ENCODE measurements at regions not wholly inside any gene's neighbourhood (a gene's known extent, or its start where the extent isn't known, plus 50 kb on each side); places are given as distances from the start of the nearest gene placed in this dataset.

DNA sequence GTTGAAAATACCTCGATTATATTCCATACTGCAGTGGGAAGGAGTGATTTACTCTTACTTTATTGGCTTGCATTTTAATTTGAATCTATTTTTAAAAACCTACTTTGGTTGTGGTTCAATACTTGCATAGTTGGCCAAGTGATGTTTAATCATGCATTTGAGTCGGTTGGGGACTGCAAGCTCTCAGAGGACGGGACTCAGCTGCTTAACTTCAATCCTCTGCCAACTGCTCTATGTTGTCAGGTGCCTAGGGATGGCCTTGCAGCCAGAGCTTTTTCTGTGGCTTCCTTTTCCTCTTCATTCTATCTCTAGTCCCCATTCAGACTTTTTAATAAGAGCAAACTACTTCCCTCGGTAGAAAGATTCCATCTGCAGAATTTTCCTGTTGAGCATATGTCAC, 53.4 kb upstream of the KRR1 start:
- Histone ChIP-seq H3K27me3 (no peaks in the 10 kb centered on the region), H3K36me3 (no peaks in the 10 kb centered on the region), H3K27ac (no peak overlapping the region), H3K4me3 (no peak overlapping the region), H3K4me1 (no peaks in the 10 kb centered on the region), H3K9ac (ENCODE audit: low read depth in 2 of 2, low read length in 2 of 2) (no peak overlapping the region), H3K9me3 (no peaks in the 10 kb centered on the region)
- DNase-seq: no peak
- TF ChIP-seq, protein P1, sequence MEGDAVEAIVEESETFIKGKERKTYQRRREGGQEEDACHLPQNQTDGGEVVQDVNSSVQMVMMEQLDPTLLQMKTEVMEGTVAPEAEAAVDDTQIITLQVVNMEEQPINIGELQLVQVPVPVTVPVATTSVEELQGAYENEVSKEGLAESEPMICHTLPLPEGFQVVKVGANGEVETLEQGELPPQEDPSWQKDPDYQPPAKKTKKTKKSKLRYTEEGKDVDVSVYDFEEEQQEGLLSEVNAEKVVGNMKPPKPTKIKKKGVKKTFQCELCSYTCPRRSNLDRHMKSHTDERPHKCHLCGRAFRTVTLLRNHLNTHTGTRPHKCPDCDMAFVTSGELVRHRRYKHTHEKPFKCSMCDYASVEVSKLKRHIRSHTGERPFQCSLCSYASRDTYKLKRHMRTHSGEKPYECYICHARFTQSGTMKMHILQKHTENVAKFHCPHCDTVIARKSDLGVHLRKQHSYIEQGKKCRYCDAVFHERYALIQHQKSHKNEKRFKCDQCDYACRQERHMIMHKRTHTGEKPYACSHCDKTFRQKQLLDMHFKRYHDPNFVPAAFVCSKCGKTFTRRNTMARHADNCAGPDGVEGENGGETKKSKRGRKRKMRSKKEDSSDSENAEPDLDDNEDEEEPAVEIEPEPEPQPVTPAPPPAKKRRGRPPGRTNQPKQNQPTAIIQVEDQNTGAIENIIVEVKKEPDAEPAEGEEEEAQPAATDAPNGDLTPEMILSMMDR (IDR thresholded peaks at IDR 0.05): no peak
- intact Hi-C loops (cut with DNase I): no loop called here

DNA sequence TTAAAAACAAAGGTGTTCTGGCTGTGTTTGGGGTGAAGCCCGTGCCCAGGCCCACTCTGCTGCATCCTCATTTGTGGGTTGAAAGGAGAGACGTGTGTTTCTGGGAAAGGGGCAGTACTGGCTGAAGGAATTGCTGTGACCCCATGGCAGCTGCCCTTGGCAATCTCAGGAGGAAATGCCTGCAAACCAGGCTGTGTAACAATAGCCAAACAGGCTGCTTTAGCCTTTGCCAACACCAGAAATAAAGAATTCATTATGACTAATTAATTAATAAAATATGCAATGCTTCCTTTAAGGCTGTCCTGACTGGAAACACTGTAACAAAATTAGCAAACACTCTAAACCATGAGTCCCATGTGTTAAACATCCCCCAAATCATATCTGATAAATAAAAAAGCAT, 53.0 kb upstream of the KRR1 start:
- Histone ChIP-seq H3K4me3 (no peak overlapping the region), H3K27ac (no peak overlapping the region), H3K4me1 (no peaks in the 10 kb centered on the region), H3K9me3 (no peaks in the 10 kb centered on the region), H3K36me3 (no peaks in the 10 kb centered on the region), H3K27me3 (no peaks in the 10 kb centered on the region), H3K9ac (ENCODE audit: low read depth in 2 of 2, low read length in 2 of 2) (no peak overlapping the region)
- DNase-seq: no peak
- TF ChIP-seq, protein P1 (IDR thresholded peaks at IDR 0.05): no peak
- intact Hi-C loops (cut with DNase I): no loop called here

DNA sequence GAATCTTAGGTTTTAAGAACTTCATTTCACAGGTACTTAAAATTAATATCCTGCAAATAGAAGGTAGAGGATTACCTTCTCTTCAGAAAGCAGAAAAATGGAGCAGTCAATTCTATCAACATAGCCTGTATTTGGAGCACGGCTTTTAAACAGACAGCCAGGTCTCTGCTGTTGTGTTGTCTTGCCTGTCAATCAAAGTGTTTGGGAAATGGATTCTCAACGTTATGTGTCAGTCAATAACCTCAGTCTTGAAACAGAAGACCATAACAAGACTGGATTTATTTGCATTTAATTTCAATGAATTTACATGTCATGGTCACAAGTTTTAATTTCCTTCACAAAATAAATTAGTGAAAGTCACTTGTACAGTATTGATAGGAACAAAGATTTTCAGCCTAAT, 51.9 kb upstream of the KRR1 start:
- no peak for DNase-seq
- Histone ChIP-seq H3K27me3 (no peaks in the 10 kb centered on the region), H3K9me3 (no peaks in the 10 kb centered on the region), H3K36me3 (no peaks in the 10 kb centered on the region), H3K4me3 (no peak overlapping the region), H3K27ac (no peak overlapping the region), H3K4me1 (no peaks in the 10 kb centered on the region), H3K9ac (ENCODE audit: low read depth in 2 of 2, low read length in 2 of 2) (no peak overlapping the region)
- TF ChIP-seq, protein P1 (IDR thresholded peaks at IDR 0.05): no peak
- intact Hi-C loops (cut with DNase I): no loop called here

DNA sequence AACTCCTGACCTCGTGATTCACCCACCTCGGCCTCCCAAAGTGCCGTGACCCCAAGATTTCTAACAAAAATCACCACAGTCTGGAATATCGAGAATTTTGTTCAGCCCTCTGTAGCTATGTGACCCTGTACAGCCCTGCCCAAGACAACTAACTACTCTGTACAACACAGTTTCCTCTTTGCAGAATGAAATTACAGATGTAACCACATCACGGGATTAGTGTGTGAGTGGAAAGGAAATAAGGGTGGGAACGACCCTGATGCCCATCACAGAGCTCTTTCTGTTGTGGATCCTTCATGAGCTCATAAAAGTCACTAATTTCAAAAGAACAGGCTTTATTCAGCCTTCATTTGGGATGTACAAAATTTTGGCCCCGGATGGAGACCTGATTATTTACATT, 50.5 kb upstream of the KRR1 start:
- H3K27me3 ChIP-seq: no peaks in the 10 kb centered on the region
- no peaks in the 10 kb centered on the region for H3K36me3 ChIP-seq
- no peak overlapping the region for H3K4me3 ChIP-seq
- no peak for DNase-seq
- intact Hi-C loops (cut with DNase I): no loop called here
- H3K9me3 ChIP-seq: no peaks in the 10 kb centered on the region
- H3K4me1 ChIP-seq: no peaks in the 10 kb centered on the region
- no peak overlapping the region for H3K27ac ChIP-seq
- TF ChIP-seq, protein P1 (IDR thresholded peaks at IDR 0.05): no peak
- H3K9ac ChIP-seq (ENCODE audit: low read depth in 2 of 2, low read length in 2 of 2): no peak overlapping the region

Measured in colonic mucosa (tissue), 4 donors.